Chondrocyte (in vitro differentiated cells): ENCODE measurements at regions not wholly inside any gene's neighbourhood (a gene's known extent, or its start where the extent isn't known, plus 50 kb on each side); places are given as distances from the start of the nearest gene placed in this dataset.

ENCODE experiments used
- DNase-seq: peaks from one replicate; pipeline ENCODE4 v3.0.0; 2021; ENCODE audit warnings: mixed read lengths, low spot score
- H3K27ac Mint-ChIP-seq: one replicate; pipeline ENCODE4 v1.8.0; 2021; ENCODE audit warnings: mild to moderate bottlenecking, moderate library complexity, mixed read lengths; ENCODE audit not compliant: unreplicated experiment
- H3K27me3 Mint-ChIP-seq: 2 replicates; pipeline ENCODE4 v1.8.0; 2021; ENCODE audit warnings: low read depth, mixed read lengths
- H3K36me3 Mint-ChIP-seq: 2 replicates; pipeline ENCODE4 v1.8.0; 2021; ENCODE audit warnings: low read depth, mixed read lengths
- H3K4me1 Mint-ChIP-seq: 2 replicates; pipeline ENCODE4 v1.8.0; 2021; ENCODE audit warnings: low read depth, mild to moderate bottlenecking, mixed read lengths
- H3K4me3 Mint-ChIP-seq: one replicate; pipeline ENCODE4 v1.8.0; 2021; ENCODE audit warnings: mild to moderate bottlenecking, moderate library complexity, mixed read lengths; ENCODE audit not compliant: unreplicated experiment
- H3K9me3 Mint-ChIP-seq: 2 replicates; pipeline ENCODE4 v1.8.0; 2021; ENCODE audit warnings: low read depth, mixed read lengths
- CTCF ChIP-seq: fragments of 200-600 bp; sonication (generic); IDR thresholded peaks from 2 replicates; pipeline ENCODE4 v1.5.0; 2021; ENCODE audit warnings: antibody characterized with exemption, mild to moderate bottlenecking, moderate library complexity

- H3K27me3 Mint-ChIP-seq, result no peaks in the 10 kb centered on the region
- no peak for TF ChIP-seq CTCF
- H3K4me1 Mint-ChIP-seq, result no peaks in the 10 kb centered on the region
- DNase-seq, result no peak
- H3K4me3 Mint-ChIP-seq, result no peak overlapping the region
- peaks cover 2% of the 10 kb centered on the region for H3K9me3 Mint-ChIP-seq
- H3K36me3 Mint-ChIP-seq, result no peaks in the 10 kb centered on the region
- no peak overlapping the region for H3K27ac Mint-ChIP-seq
Measured at GRCh38 chr7:124497176-124497575, 268.4 kb downstream of the GPR37 start.

GRCh38 chr7:124489925-124490324, 275.7 kb downstream of the GPR37 start:
- no peak for TF ChIP-seq CTCF
- Mint-ChIP-seq H3K27ac (no peak overlapping the region), H3K27me3 (no peaks in the 10 kb centered on the region), H3K36me3 (no peaks in the 10 kb centered on the region), H3K9me3 (peaks cover 2% of the 10 kb centered on the region), H3K4me3 (no peak overlapping the region), H3K4me1 (no peaks in the 10 kb centered on the region)
- no peak for DNase-seq

GRCh38 chr7:124489082-124489819, 276.3 kb downstream of the GPR37 start:
- no peak for DNase-seq
- no peaks in the 10 kb centered on the region for H3K4me1 Mint-ChIP-seq

GRCh38 chr7:124482229-124482628, 283.4 kb downstream of the GPR37 start:
- Mint-ChIP-seq H3K9me3 (no peaks in the 10 kb centered on the region), H3K4me3 (no peak overlapping the region), H3K36me3 (no peaks in the 10 kb centered on the region), H3K27me3 (no peaks in the 10 kb centered on the region), H3K4me1 (no peaks in the 10 kb centered on the region), H3K27ac (no peak overlapping the region)
- no peak for TF ChIP-seq CTCF
- DNase-seq, result no peak

More at GRCh38 chr7:124489082-124489819, 276.3 kb downstream of the GPR37 start:
- peaks cover 2% of the 10 kb centered on the region for H3K9me3 Mint-ChIP-seq
- no peaks in the 10 kb centered on the region for H3K27me3 Mint-ChIP-seq
- H3K27ac Mint-ChIP-seq, result no peak overlapping the region
- no peaks in the 10 kb centered on the region for H3K36me3 Mint-ChIP-seq
- no peak for TF ChIP-seq CTCF
- H3K4me3 Mint-ChIP-seq, result no peak overlapping the region

GRCh38 chr7:124480821-124481290, 284.7 kb downstream of the GPR37 start:
- no peak for TF ChIP-seq CTCF
- DNase-seq, result no peak
- Mint-ChIP-seq H3K27me3 (no peaks in the 10 kb centered on the region), H3K27ac (no peak overlapping the region), H3K4me1 (no peaks in the 10 kb centered on the region), H3K9me3 (no peaks in the 10 kb centered on the region), H3K4me3 (no peak overlapping the region), H3K36me3 (no peaks in the 10 kb centered on the region)
